ENCODE measurements at regions not wholly inside any gene's neighbourhood (a gene's known extent, or its start where the extent isn't known, plus 50 kb on each side); places are given as distances from the start of the nearest gene placed in this dataset.

- H3K4me2 ChIP-seq: no peak overlapping the region
- no peaks in the 10 kb centered on the region for H3K27me3 ChIP-seq (ENCODE audit: insufficient read depth, low read depth)
- H3F3A ChIP-seq (ENCODE audit: insufficient read depth, low read depth): no peaks in the 10 kb centered on the region
- intact Hi-C loops (cut with micrococcal nuclease; ENCODE audit: unreplicated experiment): loop anchor here (10.0 kb wide), 1 partner anchor 523 kb away; no protein-coding TSS in a partner anchor
- H2AFZ ChIP-seq: no peak overlapping the region; the same call in 1 of the 2 replicates
- H3K9me2 ChIP-seq (ENCODE audit: insufficient read depth): no peaks in the 10 kb centered on the region
- ChIA-PET CTCF (no interaction called here), POLR2A (ENCODE audit: unreplicated experiment) (no interaction called here)
- H3K27ac ChIP-seq: no peak overlapping the region
- 0 out of 2 replicates have a peak, but pooled peaks cover 6% of the 10 kb centered on the region for H3K9me3 ChIP-seq (ENCODE audit: insufficient read depth, low read depth)
- no peaks in the 10 kb centered on the region for H3K79me2 ChIP-seq (ENCODE audit: low read depth)
- H3K4me3 ChIP-seq: no peak overlapping the region
- DNase-seq: peak in 1 of 2 experiments; percentile 6
- H3K4me1 ChIP-seq (replicated peaks; ENCODE audit: insufficient read depth): 0 out of 2 replicates have a peak, but pooled peaks cover 5% of the 10 kb centered on the region
- H3K36me3 ChIP-seq (ENCODE audit: low read depth): no peaks in the 10 kb centered on the region
- TF ChIP-seq EZH2 (IDR thresholded peaks at IDR 0.05; ENCODE audit: low read depth) (no peak), CTCF (conservative IDR thresholded peaks at IDR 0.05) (no peak)
- no peaks in the 10 kb centered on the region for H4K20me1 ChIP-seq (ENCODE audit: insufficient read depth)
- BruUV-seq (replicated peaks): no TSS peak
Measured at GRCh38 chr1:78831731-78832360, 174.7 kb downstream of the ADGRL4 start.

DNA sequence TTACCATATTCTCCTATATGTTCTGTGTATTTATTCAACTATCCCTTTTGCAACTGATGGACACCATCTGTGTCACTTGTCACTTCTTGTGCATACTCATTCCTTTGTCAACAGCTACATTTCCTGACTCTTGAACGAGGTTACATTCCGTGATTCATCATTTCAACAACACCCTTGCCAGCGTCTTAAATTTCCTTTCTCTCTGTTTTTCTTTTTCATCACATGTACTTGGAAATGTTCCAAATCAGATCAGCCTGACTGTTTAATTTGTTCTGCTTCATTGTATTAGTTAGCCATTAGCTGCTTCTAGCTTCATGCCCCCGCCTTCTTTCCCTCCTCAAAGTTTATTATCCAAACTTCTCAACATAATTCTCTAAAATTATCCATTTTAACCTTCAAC lies 173.0 kb downstream of the ADGRL4 start:
- DNase-seq: no peak
- no peaks in the 10 kb centered on the region for H3K79me2 ChIP-seq (ENCODE audit: low read depth)
- 0 out of 2 replicates have a peak, but pooled peaks cover 6% of the 10 kb centered on the region for H3K9me3 ChIP-seq (ENCODE audit: insufficient read depth, low read depth)
- no peaks in the 10 kb centered on the region for H3K36me3 ChIP-seq (ENCODE audit: low read depth)
- BruUV-seq (replicated peaks): no TSS peak
- TF ChIP-seq CTCF (conservative IDR thresholded peaks at IDR 0.05) (no peak), EZH2 (IDR thresholded peaks at IDR 0.05; ENCODE audit: low read depth) (no peak)
- ChIA-PET POLR2A (ENCODE audit: unreplicated experiment) (no interaction called here), CTCF (no interaction called here)
- 0 out of 2 replicates have a peak, but pooled peaks cover 5% of the 10 kb centered on the region for H3K4me1 ChIP-seq (replicated peaks; ENCODE audit: insufficient read depth)
- H3K27me3 ChIP-seq (ENCODE audit: insufficient read depth, low read depth): no peaks in the 10 kb centered on the region
- no peak overlapping the region for H2AFZ ChIP-seq
- H3K27ac ChIP-seq: no peak overlapping the region
- no peaks in the 10 kb centered on the region for H3F3A ChIP-seq (ENCODE audit: insufficient read depth, low read depth)
- intact Hi-C loops (cut with micrococcal nuclease; ENCODE audit: unreplicated experiment): loop anchor here (10.0 kb wide), 1 partner anchor 521 kb away; no protein-coding TSS in a partner anchor
- no peak overlapping the region for H3K4me2 ChIP-seq
- H3K9me2 ChIP-seq (ENCODE audit: insufficient read depth): no peaks in the 10 kb centered on the region
- H3K4me3 ChIP-seq: no peak overlapping the region
- H4K20me1 ChIP-seq (ENCODE audit: insufficient read depth): no peaks in the 10 kb centered on the region

DNA sequence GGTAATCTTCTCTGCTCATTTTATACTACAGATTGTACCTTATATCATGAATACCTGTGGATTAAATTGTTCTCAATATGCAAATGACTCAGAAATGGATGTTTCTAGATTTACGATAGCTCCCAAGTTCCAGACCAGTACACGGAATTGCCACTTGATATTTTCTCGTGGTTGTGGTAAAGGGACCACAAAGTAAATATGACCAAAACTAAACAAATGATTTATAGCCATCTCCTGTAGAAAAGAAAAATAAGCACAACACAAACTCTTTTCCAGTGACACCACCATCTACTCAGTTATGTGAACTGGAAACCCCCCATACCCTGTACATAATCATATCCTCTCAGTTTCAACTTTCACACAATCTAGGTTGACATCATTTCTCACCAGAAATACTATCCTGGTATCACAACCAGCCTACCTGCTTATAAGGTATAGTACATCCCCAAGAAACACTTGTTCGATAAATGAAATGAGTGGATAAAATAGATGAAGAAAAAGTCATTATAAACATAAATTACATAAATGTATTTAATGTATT lies 172.3 kb downstream of the ADGRL4 start:
- Histone ChIP-seq H3K36me3 (ENCODE audit: low read depth) (no peaks in the 10 kb centered on the region), H3F3A (ENCODE audit: insufficient read depth, low read depth) (no peaks in the 10 kb centered on the region), H2AFZ (no peak overlapping the region), H3K4me3 (no peak overlapping the region), H3K27ac (no peak overlapping the region), H3K27me3 (ENCODE audit: insufficient read depth, low read depth) (no peaks in the 10 kb centered on the region), H3K9me3 (ENCODE audit: insufficient read depth, low read depth) (0 out of 2 replicates have a peak, but pooled peaks cover 6% of the 10 kb centered on the region), H3K4me2 (no peak overlapping the region), H3K9me2 (ENCODE audit: insufficient read depth) (no peaks in the 10 kb centered on the region), H4K20me1 (ENCODE audit: insufficient read depth) (no peaks in the 10 kb centered on the region), H3K79me2 (ENCODE audit: low read depth) (no peaks in the 10 kb centered on the region), H3K4me1 (replicated peaks; ENCODE audit: insufficient read depth) (0 out of 2 replicates have a peak, but pooled peaks cover 5% of the 10 kb centered on the region)
- BruUV-seq (replicated peaks): no TSS peak
- no peak for DNase-seq
- TF ChIP-seq EZH2 (IDR thresholded peaks at IDR 0.05; ENCODE audit: low read depth) (no peak), CTCF (conservative IDR thresholded peaks at IDR 0.05) (no peak)
- ChIA-PET CTCF (no interaction called here), POLR2A (ENCODE audit: unreplicated experiment) (no interaction called here)
- intact Hi-C loops (cut with micrococcal nuclease; ENCODE audit: unreplicated experiment): loop anchor here (10.0 kb wide), 1 partner anchor 521 kb away; no protein-coding TSS in a partner anchor
